Fibroblast of pulmonary artery (primary cell): ENCODE measurements at regions not wholly inside any gene's neighbourhood (a gene's known extent, or its start where the extent isn't known, plus 50 kb on each side); places are given as distances from the start of the nearest gene placed in this dataset.
"Not testable (repeated sequence)": the region's sequence is repeated elsewhere in the genome, so short reads cannot be mapped to it uniquely, and the experiment has no call there.

Source experiments
- DNase-seq: peaks from one replicate; pipeline ENCODE4 v3.0.0-alpha.2; 2010; ENCODE audit warnings: low read depth
- H3K4me3 ChIP-seq: replicated peaks from 2 replicates; pipeline ENCODE4 v1.5.1; 2011; ENCODE audit warnings: low read depth, mild to moderate bottlenecking, control low read depth, low read length, moderate library complexity
- TF ChIP-seq, protein P1 (sequence below): IDR thresholded peaks from 2 replicates; pipeline ENCODE4 v1.5.1; 2011; ENCODE audit warnings: mild to moderate bottlenecking, control low read depth, low read length, inconsistent platforms; ENCODE audit errors: missing control alignments

DNA sequence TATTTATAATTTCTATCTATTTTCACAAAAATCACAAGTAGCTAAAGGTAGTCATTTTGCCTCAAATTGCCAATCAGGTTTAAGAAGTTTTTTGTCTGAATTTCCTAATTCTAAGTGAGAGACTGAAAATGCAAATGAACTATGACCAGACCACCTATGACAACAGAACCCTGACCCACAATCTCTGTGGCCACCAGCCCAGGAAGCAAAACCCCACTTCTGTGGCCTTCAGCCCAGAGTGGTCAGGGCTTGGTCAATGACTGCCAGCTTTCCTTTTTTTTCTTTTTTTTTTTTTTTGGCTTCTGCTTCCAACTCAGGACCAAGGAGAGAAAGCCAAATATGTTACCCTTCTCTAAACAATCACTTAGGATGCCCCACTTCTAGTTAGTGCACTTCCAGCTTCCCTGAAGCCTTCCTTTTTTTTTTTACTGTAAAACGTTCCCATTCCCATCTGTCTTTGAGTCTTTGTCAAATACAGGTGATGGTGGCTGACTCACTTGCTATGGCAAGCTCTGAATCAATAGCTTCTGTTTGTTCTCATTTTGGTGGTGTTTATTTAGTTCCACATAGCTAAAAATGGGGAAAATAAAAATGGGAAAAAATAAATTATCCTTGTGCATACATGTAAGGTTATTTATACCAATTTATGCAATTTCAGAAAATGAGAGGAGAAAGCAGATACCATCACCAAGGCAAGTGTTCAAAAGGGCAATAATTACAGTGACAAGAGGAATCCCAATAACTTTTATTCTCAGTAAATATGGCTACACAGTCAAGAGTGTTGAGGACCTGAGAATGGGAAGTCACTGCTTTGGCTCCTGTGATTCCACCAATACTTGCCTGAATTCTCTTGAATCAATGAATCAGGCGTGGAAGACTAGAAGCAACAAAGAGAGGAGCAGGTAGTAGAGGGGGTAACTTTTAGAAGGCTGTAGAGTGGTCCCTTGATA lies 170.3 kb upstream of the PDE7B start:
- no peak overlapping the region for H3K4me3 ChIP-seq
- DNase-seq: no peak
- TF ChIP-seq, protein P1, sequence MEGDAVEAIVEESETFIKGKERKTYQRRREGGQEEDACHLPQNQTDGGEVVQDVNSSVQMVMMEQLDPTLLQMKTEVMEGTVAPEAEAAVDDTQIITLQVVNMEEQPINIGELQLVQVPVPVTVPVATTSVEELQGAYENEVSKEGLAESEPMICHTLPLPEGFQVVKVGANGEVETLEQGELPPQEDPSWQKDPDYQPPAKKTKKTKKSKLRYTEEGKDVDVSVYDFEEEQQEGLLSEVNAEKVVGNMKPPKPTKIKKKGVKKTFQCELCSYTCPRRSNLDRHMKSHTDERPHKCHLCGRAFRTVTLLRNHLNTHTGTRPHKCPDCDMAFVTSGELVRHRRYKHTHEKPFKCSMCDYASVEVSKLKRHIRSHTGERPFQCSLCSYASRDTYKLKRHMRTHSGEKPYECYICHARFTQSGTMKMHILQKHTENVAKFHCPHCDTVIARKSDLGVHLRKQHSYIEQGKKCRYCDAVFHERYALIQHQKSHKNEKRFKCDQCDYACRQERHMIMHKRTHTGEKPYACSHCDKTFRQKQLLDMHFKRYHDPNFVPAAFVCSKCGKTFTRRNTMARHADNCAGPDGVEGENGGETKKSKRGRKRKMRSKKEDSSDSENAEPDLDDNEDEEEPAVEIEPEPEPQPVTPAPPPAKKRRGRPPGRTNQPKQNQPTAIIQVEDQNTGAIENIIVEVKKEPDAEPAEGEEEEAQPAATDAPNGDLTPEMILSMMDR: no peak

DNA sequence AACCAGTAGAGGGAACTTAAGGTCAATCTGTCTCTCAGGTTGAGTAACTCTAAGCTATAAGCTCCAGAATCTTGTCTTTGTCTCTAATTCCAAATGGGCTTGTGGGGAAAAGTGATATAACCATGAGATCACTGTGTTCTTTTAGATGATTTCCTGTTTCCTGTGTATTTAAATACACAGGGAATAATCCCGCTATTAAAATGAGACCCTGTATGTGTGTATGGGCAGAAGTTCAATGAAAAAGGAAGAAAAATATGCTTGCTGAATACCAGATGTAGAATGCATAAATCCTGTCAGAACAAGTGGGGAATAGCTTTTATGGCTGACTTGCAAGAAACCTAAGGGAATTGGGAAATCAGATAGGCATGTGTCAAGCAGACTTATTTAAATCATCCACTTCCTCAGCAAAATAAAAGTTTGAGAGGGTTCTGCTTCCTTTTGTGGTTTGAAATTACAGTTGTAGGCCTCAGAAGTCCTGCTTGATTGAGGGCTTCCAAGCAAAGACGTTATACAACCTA lies 164.7 kb upstream of the PDE7B start:
- H3K4me3 ChIP-seq: no peak overlapping the region
- TF ChIP-seq, protein P1: no peak
- DNase-seq: peak; percentile 69

GRCh38 chr6:135688476-135688875 lies 163.0 kb upstream of the PDE7B start:
- not testable (repeated sequence) for H3K4me3 ChIP-seq, DNase-seq

DNA sequence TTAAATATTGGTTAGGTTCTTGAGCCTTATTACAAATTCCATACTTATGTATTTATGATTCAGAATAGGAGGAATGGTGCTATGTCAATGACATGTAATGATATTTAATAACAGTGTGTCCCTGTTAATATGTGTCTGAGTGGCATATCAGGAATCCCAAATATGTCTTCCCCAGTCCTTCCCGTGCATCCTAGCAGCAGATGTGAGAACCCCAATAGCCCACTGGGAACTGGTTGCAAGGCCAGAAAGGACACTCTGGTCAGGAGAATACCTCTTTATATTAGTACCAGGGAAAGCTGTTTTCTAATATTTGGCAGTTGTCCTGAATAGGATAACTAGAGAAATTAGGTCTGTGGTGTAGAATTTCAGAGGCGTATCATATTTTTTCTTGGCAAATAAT lies 159.1 kb upstream of the PDE7B start:
- TF ChIP-seq, protein P1: no peak
- H3K4me3 ChIP-seq: no peak overlapping the region

GRCh38 chr6:135693811-135694370 lies 157.6 kb upstream of the PDE7B start:
- no peak for DNase-seq
- H3K4me3 ChIP-seq: no peak overlapping the region

More for the DNA sequence above, 159.1 kb upstream of the PDE7B start:
- DNase-seq: no peak

DNA sequence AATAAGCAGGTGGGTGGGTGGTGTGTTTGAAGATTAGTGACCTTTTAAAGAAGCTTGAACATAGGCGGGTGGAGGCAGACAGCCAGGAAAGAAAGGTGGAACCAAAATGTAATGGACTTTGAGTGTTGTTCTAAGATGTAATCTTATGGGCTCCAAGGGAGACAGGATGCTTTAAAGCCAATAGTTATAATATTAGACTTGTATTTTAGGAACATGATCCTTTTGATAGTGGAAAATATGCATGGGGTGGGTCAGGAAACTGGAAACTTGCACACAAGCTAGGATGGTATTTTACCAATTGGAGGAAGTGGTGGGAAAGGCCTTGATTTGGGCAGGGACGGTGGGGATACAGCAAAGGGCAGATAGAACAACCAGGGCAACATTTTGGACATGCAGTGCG lies 151.8 kb upstream of the PDE7B start:
- no peak overlapping the region for H3K4me3 ChIP-seq
- TF ChIP-seq, protein P1: no peak
- no peak for DNase-seq

More at GRCh38 chr6:135693811-135694370, 157.6 kb upstream of the PDE7B start:
- TF ChIP-seq, protein P1: no peak

DNA sequence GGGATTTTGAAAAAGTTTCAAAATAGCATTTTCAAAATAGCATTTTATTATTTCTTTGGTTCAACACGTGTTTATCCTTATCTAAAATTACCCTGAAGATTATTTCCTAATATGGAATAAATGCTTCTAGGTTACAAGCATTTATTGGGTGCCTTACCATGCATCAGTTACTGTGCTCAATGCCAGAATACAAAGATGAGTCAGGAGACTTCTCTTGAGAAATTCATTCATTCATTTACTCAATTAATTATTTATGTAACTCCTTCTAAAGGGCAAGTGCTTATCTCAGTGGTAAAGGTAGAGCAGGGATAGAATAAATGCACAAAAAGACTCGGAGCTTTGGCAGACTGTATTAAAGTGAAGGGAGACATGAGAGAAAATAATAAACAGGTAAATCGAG lies 150.1 kb upstream of the PDE7B start:
- DNase-seq: no peak
- no peak overlapping the region for H3K4me3 ChIP-seq
- TF ChIP-seq, protein P1: no peak
